HUES64 (cell line): ENCODE measurements at regions not wholly inside any gene's neighbourhood (a gene's known extent, or its start where the extent isn't known, plus 50 kb on each side); places are given as distances from the start of the nearest gene placed in this dataset.

Source experiments
- H3K27ac ChIP-seq: 2 replicates; pipeline ENCODE4 v1.7.0; 2013; ENCODE audit warnings: low read depth, low read length, inconsistent platforms
- H3K27me3 ChIP-seq: 2 replicates; pipeline ENCODE4 v1.6.1; 2013; ENCODE audit warnings: mild to moderate bottlenecking, low read length; ENCODE audit not compliant: insufficient read depth
- H3K36me3 ChIP-seq: 2 replicates; pipeline ENCODE4 v1.6.1; 2013; ENCODE audit warnings: mild to moderate bottlenecking, low read length; ENCODE audit not compliant: insufficient read depth
- H3K4me1 ChIP-seq: 2 replicates; pipeline ENCODE4 v1.6.1; 2013; ENCODE audit warnings: mild to moderate bottlenecking, low read length, moderate library complexity; ENCODE audit not compliant: insufficient read depth
- H3K4me3 ChIP-seq: 2 replicates; pipeline ENCODE4 v1.5.1; 2013; ENCODE audit warnings: mild to moderate bottlenecking, low read length, moderate library complexity
- H3K9ac ChIP-seq: 2 replicates; pipeline ENCODE4 v1.6.1; 2013; ENCODE audit warnings: mild to moderate bottlenecking, low read depth, low read length
- H3K9me3 ChIP-seq: 2 replicates; pipeline ENCODE4 v1.6.1; 2013; ENCODE audit warnings: low read depth, low read length; ENCODE audit not compliant: insufficient read depth
- WGBS: fragments of 150-250, 120-280 bp; methylation state at CpG from one replicate; pipeline ENCODE4 v1.1.7; 2013; ENCODE audit warnings: missing lambda C conversion rate; 5-methylcytosine and 5-hydroxymethylcytosine counted together

DNA sequence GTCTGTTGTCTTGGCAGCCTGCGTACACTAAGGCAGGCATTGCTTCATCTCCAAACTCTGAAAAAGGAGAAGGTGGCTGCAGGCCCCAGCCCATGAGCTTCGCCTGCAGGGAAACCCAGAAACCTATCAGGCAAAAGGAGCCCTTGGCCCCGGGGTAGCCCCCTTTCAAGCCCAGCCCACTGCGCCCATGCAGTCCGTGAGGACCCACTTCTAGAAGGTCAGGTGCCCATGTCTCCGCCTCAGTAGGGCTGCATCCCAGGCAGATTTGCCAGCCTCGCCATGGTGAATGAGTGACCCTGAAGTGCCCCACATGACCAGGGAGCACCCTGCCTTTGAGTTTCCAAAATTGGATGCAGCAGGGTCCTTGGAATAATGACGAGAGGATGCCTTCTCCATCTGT lies 1158.4 kb downstream of the BRD1 start:
- Histone ChIP-seq H3K9me3 (peaks cover 17% of the 10 kb centered on the region), H3K4me3 (no peak overlapping the region)
- WGBS = 70% methylated on average over 8 of the region's 8 CpGs

GRCh38 chr22:48667289-48667688 lies 1160.4 kb downstream of the BRD1 start:
- H3K4me3 ChIP-seq = no peak overlapping the region
- no peaks in the 10 kb centered on the region for H3K27me3 ChIP-seq
- H3K9ac ChIP-seq = no peak overlapping the region
- H3K36me3 ChIP-seq = peaks cover 4% of the 10 kb centered on the region; the same call in 1 of the 2 replicates
- WGBS = 91% methylated on average over 14 of the region's 14 CpGs
- H3K4me1 ChIP-seq = no peaks in the 10 kb centered on the region
- no peak overlapping the region for H3K27ac ChIP-seq
- peaks cover 22% of the 10 kb centered on the region for H3K9me3 ChIP-seq

More for the DNA sequence above, 1158.4 kb downstream of the BRD1 start:
- Histone ChIP-seq H3K36me3 (no peaks in the 10 kb centered on the region), H3K27me3 (no peaks in the 10 kb centered on the region), H3K4me1 (no peaks in the 10 kb centered on the region), H3K27ac (no peak overlapping the region), H3K9ac (no peak overlapping the region)

DNA sequence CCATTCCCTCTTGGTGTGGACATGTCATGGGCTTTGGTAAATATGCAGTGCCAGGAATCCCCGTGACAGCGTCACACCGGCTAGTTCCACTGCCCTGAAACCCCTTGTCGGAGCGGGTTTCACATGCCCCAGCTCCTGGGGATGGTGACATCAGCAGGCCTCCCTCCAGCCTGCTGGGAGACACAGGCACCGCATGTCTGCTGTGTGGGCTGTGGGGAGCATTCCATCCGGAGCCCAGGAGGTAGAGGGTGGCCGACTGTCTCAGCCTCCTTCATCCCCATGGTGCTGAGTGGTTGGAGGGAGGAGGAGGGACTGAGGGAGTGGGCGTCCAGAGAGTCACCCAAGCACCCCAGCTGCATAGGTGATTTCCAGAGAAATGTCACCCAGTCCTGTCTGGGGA lies 1161.1 kb downstream of the BRD1 start:
- Histone ChIP-seq H3K36me3 (peaks cover 4% of the 10 kb centered on the region; the same call in 1 of the 2 replicates), H3K4me1 (no peaks in the 10 kb centered on the region), H3K4me3 (no peak overlapping the region), H3K27me3 (no peaks in the 10 kb centered on the region), H3K9ac (no peak overlapping the region), H3K9me3 (peaks cover 16% of the 10 kb centered on the region), H3K27ac (no peak overlapping the region)
- 70% methylated on average over 9 of the region's 9 CpGs for WGBS

DNA sequence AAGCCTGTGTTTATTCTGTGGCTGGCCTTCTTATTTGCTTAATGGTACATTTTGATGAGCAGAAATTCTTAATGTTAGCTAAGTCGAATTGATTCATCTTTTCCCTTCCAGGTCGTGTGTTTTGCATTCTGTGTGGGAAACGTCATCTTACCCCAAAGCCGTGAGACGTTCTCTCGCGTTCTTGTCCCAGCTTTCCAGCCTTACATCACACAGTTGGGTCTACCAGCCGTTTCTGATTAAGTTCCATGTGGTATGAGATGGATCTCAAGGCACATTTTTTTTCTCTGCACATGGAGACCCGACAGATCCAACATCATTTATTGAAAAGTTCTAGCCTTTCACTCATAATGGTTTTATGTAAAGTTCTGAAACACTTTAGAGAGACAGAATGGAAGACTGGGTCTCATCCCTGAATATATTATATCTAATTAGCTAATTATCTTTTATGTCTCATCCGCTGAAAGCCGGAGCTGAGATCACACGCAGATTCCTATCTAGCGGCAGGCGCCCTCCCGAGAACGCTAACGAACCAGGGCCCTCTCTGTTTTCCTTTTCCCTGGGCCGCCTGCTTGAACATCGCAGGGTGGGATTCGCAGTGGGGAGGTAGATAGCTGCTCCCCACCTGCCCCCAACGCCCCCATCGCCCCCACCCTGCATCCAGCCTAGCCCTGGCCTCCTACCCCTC lies 1162.2 kb downstream of the BRD1 start:
- Histone ChIP-seq H3K4me3 (no peak overlapping the region), H3K9ac (no peak overlapping the region), H3K27me3 (no peaks in the 10 kb centered on the region), H3K36me3 (peaks cover 4% of the 10 kb centered on the region; the same call in 1 of the 2 replicates), H3K27ac (no peak overlapping the region), H3K4me1 (no peaks in the 10 kb centered on the region), H3K9me3 (peaks cover 12% of the 10 kb centered on the region)
- 94% methylated on average over 19 of the region's 22 CpGs for WGBS

- peaks cover 12% of the 10 kb centered on the region for H3K9me3 ChIP-seq
- 97% methylated on average over 13 of the region's 13 CpGs for WGBS
- H3K9ac ChIP-seq = no peak overlapping the region
- H3K27ac ChIP-seq = no peak overlapping the region
- H3K27me3 ChIP-seq = no peaks in the 10 kb centered on the region
- H3K36me3 ChIP-seq = peaks cover 4% of the 10 kb centered on the region; the same call in 1 of the 2 replicates
- no peak overlapping the region for H3K4me3 ChIP-seq
- no peaks in the 10 kb centered on the region for H3K4me1 ChIP-seq
These were observed 1163.1 kb downstream of the BRD1 start for GRCh38 chr22:48664586-48664985.

GRCh38 chr22:48663297-48663696 lies 1164.4 kb downstream of the BRD1 start:
- Histone ChIP-seq H3K9ac (no peak overlapping the region), H3K27ac (no peak overlapping the region), H3K4me1 (no peaks in the 10 kb centered on the region), H3K36me3 (peaks cover 4% of the 10 kb centered on the region; the same call in 1 of the 2 replicates), H3K4me3 (no peak overlapping the region), H3K27me3 (no peaks in the 10 kb centered on the region), H3K9me3 (peaks cover 12% of the 10 kb centered on the region)
- whole genome bisulfite sequencing = 56% methylated on average over 5 of the region's 5 CpGs

DNA sequence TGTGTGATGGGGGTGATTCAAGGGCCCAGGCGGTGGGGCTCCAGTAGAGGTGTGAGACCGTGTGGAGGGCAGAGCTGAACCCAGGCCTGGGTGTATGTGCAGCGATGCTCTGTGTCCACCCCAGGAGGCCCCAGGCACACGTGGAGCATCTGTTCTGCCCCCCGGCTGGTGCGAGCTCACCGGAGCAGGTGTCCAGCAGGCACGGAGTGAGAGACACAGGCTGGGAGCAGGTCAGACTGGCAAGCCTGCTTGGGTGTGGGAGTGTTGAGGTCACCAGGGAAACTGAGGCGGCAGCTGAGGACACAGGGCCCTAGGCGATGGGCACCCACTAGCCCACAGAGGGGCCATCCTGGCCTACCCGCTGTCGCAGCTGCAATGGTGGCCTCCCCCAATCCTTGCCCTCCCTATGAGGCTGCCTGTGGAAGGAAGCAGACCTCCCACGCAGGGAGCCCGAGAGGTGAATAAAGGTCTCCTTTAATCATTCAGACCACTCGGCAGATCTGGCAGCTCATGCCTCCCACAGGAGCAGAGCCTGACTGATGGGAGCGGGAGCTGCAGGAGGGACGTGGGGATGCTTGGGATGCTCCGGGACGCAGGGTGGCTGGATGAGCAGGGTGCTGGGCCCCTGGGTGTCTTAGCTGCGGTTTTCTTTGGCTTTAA lies 1165.1 kb downstream of the BRD1 start:
- Histone ChIP-seq H3K9me3 (peaks cover 12% of the 10 kb centered on the region), H3K9ac (no peak overlapping the region), H3K27me3 (no peaks in the 10 kb centered on the region), H3K4me3 (no peak overlapping the region), H3K36me3 (peaks cover 4% of the 10 kb centered on the region; the same call in 1 of the 2 replicates), H3K4me1 (no peaks in the 10 kb centered on the region), H3K27ac (no peak overlapping the region)
- WGBS = 95% methylated on average over 20 of the region's 20 CpGs

- H3K27me3 ChIP-seq = no peaks in the 10 kb centered on the region
- H3K9ac ChIP-seq = no peak overlapping the region
- no peak overlapping the region for H3K27ac ChIP-seq
- 79% methylated on average over 7 of the region's 7 CpGs for WGBS
- peaks cover 4% of the 10 kb centered on the region; the same call in 1 of the 2 replicates for H3K36me3 ChIP-seq
- no peaks in the 10 kb centered on the region for H3K4me1 ChIP-seq
- H3K4me3 ChIP-seq = no peak overlapping the region
- H3K9me3 ChIP-seq = peaks cover 12% of the 10 kb centered on the region
These were observed 1165.7 kb downstream of the BRD1 start for GRCh38 chr22:48661984-48662383.

DNA sequence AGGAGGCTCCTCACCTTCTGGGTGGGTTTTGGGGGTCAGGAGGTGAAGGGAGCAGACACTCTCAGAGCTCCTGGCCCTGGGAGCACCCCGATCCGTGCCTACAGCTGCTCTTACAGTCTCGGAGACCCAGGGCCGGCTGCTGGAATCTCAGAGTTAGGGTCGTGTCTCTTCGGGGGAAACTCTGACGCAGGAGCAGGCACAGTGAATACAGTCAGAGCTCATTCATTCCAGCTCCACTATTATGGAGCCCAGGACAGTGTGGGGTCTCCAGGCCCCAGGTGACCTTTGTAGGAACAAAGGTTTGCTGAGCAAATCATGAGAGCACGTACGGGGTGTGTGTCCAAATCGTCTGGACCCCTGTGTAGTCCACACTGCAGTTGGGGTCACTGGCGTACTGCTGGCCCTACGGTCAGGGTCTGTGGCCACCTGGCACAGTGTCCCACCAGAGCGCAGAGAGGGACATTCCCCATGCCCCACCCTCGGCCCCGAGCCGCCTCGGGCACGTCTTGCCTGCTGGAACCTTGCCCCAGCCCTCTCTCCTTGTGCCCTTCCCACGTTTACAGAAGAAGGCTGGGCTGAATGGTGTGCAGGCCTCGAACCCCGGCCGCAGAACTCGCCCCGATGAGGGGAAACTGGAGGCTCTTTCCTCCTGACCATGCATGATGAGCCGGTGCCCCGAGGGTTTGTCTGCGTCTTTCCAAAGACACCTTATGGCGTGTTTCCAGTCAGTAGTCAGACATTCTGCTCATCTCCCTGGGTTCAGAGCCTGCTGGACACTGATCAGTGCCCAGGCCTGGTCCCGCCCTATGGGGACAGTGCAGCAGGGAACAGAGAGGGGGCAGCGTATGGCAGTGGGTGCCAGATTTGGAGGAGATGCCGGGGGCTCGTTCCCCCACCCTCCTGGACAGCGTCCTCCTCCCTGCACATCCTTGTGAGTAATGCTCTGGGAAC lies 1166.6 kb downstream of the BRD1 start:
- Histone ChIP-seq H3K36me3 (peaks cover 4% of the 10 kb centered on the region; the same call in 1 of the 2 replicates), H3K4me3 (no peak overlapping the region), H3K4me1 (no peaks in the 10 kb centered on the region), H3K9ac (no peak overlapping the region), H3K9me3 (peaks cover 12% of the 10 kb centered on the region), H3K27me3 (no peaks in the 10 kb centered on the region), H3K27ac (no peak overlapping the region)
- WGBS = 83% methylated on average over 33 of the region's 33 CpGs

DNA sequence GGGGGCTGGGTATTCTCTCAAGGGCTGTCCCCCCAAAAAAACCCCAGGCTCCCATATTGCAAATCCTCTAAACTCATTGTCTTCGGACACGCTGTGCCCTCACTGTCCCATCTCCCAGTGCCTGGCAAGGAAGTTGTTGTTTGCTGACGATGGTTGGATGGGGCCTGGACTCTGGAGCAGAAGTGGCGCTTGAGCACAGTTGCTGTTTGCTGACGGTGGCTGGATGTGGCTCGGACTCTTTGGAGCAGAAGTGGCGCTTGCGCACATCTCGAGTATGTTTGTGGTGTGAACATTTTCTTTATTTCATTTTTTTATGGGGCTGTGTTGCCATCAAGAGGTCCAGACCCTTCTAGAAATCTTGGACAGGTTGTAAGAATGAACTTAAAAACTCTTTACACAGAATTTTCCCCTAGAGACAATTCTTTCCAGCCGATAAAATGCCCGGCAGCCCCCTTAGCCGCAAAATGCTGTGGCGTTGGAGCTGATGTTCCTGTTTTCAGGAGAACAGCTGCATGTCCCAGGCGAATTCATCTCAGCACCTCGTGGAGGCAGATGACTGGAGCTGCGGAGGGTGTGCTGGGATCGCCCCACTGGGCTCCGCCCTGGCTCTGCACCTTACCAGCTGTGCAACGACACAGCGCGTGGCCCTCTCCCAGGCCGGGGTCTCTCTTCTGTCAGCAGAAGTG lies 1167.4 kb downstream of the BRD1 start:
- Histone ChIP-seq H3K36me3 (peaks cover 4% of the 10 kb centered on the region; the same call in 1 of the 2 replicates), H3K27ac (no peak overlapping the region), H3K27me3 (no peaks in the 10 kb centered on the region), H3K9me3 (peaks cover 12% of the 10 kb centered on the region), H3K9ac (no peak overlapping the region), H3K4me1 (no peaks in the 10 kb centered on the region), H3K4me3 (no peak overlapping the region)
- WGBS = 84% methylated on average over 21 of the region's 22 CpGs
